Neural cell (in vitro differentiated cells): ENCODE measurements at regions not wholly inside any gene's neighbourhood (a gene's known extent, or its start where the extent isn't known, plus 50 kb on each side); places are given as distances from the start of the nearest gene placed in this dataset.

ENCODE experiments used
- H2AFZ ChIP-seq: fragments of 200-600, 300-800 bp; sonication (generic), shearing (Covaris generic); 2 replicates; pipeline ENCODE4 v1.6.0; 2014; ENCODE audit warnings: low read depth, mild to moderate bottlenecking, antibody characterized with exemption, low read length, moderate library complexity
- H3F3A ChIP-seq: fragments of 200-600 bp; shearing (Covaris generic); 2 replicates; pipeline ENCODE4 v1.6.1; 2016; ENCODE audit warnings: mild to moderate bottlenecking, moderate library complexity, mixed read lengths, antibody characterized with exemption, low read length; ENCODE audit not compliant: insufficient read depth, poor library complexity, severe bottlenecking
- H3K27ac ChIP-seq: fragments of 200-600, 300-800 bp; sonication (generic), shearing (Covaris generic); 2 replicates; pipeline ENCODE4 v1.5.1; 2014; ENCODE audit warnings: mild to moderate bottlenecking, low read length, moderate library complexity
- H3K27me3 ChIP-seq: fragments of 300-800, 200-600 bp; sonication (generic), shearing (Covaris generic); 2 replicates; pipeline ENCODE4 v1.6.0; 2014; ENCODE audit warnings: mild to moderate bottlenecking, low read depth, low read length, moderate library complexity; ENCODE audit not compliant: insufficient read depth
- H3K36me3 ChIP-seq: fragments of 300-800, 200-600 bp; sonication (generic), shearing (Covaris generic); 2 replicates; pipeline ENCODE4 v1.5.1; 2014; ENCODE audit warnings: mild to moderate bottlenecking, antibody characterized with exemption, low read length, moderate library complexity; ENCODE audit not compliant: insufficient read depth
- H3K4me2 ChIP-seq: fragments of 300-800, 200-600 bp; sonication (generic), shearing (Covaris generic); 2 replicates; pipeline ENCODE4 v1.6.0; 2014; ENCODE audit warnings: mild to moderate bottlenecking, low read length
- H3K4me3 ChIP-seq: fragments of 300-800, 200-600 bp; sonication (generic), shearing (Covaris generic); 2 replicates; pipeline ENCODE4 v1.5.1; 2014; ENCODE audit warnings: mild to moderate bottlenecking, low read length, moderate library complexity
- H3K79me2 ChIP-seq: fragments of 200-600 bp; shearing (Covaris generic); replicated peaks from 2 replicates; pipeline ENCODE4 v1.6.0; 2014; ENCODE audit warnings: mild to moderate bottlenecking, low read length, moderate library complexity; ENCODE audit not compliant: insufficient read depth
- H3K9ac ChIP-seq: fragments of 300-800, 200-600 bp; sonication (generic), shearing (Covaris generic); 2 replicates; pipeline ENCODE4 v1.6.1; 2016; ENCODE audit warnings: mild to moderate bottlenecking, low read length, mixed read lengths
- H3K9me2 ChIP-seq: fragments of 200-600 bp; shearing (Covaris generic); 2 replicates; pipeline ENCODE4 v1.6.1; 2016; ENCODE audit warnings: mild to moderate bottlenecking, low read length, mixed read lengths; ENCODE audit not compliant: insufficient read depth
- H3K9me3 ChIP-seq: fragments of 200-600, 300-800 bp; sonication (generic), shearing (Covaris generic); 2 replicates; pipeline ENCODE4 v1.6.1; 2016; ENCODE audit warnings: mild to moderate bottlenecking, mixed run types, low read length, moderate library complexity, mixed read lengths
- H4K20me1 ChIP-seq: fragments of 200-600 bp; shearing (Covaris generic); 2 replicates; pipeline ENCODE4 v1.6.1; 2016; ENCODE audit warnings: mild to moderate bottlenecking, mixed run types; ENCODE audit not compliant: insufficient read depth
- CTCF ChIP-seq: fragments of 450-650 bp; IDR thresholded peaks from 2 replicates; pipeline ENCODE4 v1.5.1; 2014; ENCODE audit warnings: antibody characterized with exemption, mild to moderate bottlenecking, moderate library complexity; ENCODE audit not compliant: poor library complexity, severe bottlenecking
- EP300 ChIP-seq: fragments of 450-650 bp; conservative IDR thresholded peaks from 2 replicates; pipeline ENCODE4 v1.6.1; 2014; ENCODE audit warnings: antibody characterized with exemption, mild to moderate bottlenecking, moderate library complexity; ENCODE audit not compliant: poor library complexity, severe bottlenecking
- EZH2 ChIP-seq: fragments of 200-600, 300-800 bp; shearing (Covaris generic), sonication (generic); IDR thresholded peaks from 2 replicates; pipeline ENCODE4 v1.6.1; 2014; ENCODE audit warnings: antibody characterized with exemption, low read length, borderline replicate concordance, mild to moderate bottlenecking; ENCODE audit not compliant: insufficient read depth, poor library complexity, severe bottlenecking
- MXI1 ChIP-seq: fragments of 450-650 bp; conservative IDR thresholded peaks from 2 replicates; pipeline ENCODE4 v1.6.1; 2014; ENCODE audit warnings: antibody characterized with exemption, mild to moderate bottlenecking; ENCODE audit not compliant: poor library complexity, severe bottlenecking
- POLR2AphosphoS5 ChIP-seq: IDR thresholded peaks from 2 replicates; pipeline ENCODE4 v1.6.1; 2012
- RAD21 ChIP-seq: fragments of 450-650 bp; conservative IDR thresholded peaks from 2 replicates; pipeline ENCODE4 v1.6.1; 2014; ENCODE audit warnings: antibody characterized with exemption, mild to moderate bottlenecking, moderate library complexity
- SMC3 ChIP-seq: fragments of 450-650 bp; conservative IDR thresholded peaks from 2 replicates; pipeline ENCODE4 v1.6.1; 2014; ENCODE audit warnings: antibody characterized with exemption, mild to moderate bottlenecking, moderate library complexity; ENCODE audit not compliant: poor library complexity
- TAF1 ChIP-seq: IDR thresholded peaks from 2 replicates; pipeline ENCODE4 v1.6.1; 2012; ENCODE audit warnings: low read depth
- TF ChIP-seq, protein P1 (sequence below): IDR thresholded peaks from 2 replicates; pipeline ENCODE4 v1.6.1; 2012; ENCODE audit warnings: borderline replicate concordance

DNA sequence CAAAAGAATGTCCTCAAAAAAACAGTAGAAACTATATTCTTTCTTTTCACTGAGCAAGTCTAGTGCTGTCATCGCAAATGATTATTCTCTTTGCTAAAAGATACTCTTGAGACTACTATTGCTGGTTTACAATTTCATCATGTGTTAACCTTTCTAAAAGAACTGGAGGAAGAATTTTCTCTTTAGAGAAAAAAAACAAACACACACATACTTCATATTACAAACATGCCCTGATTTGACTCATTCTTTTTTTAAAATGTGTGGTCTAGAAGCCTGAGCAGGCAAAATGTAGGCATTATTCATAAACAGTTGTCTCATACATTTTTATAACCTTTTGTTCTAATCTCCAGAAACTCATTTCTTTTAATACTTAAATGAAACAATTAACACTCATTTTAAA lies 60.6 kb upstream of the FAT4 start:
- Histone ChIP-seq H3K4me3 (no peak overlapping the region), H2AFZ (no peak overlapping the region), H3K27ac (no peak overlapping the region), H3K9ac (no peak overlapping the region), H4K20me1 (no peaks in the 10 kb centered on the region), H3K9me3 (no peaks in the 10 kb centered on the region), H3K79me2 (no peaks in the 10 kb centered on the region), H3K9me2 (no peaks in the 10 kb centered on the region), H3K4me2 (no peak overlapping the region), H3K27me3 (no peaks in the 10 kb centered on the region), H3K36me3 (no peaks in the 10 kb centered on the region), H3F3A (no peaks in the 10 kb centered on the region)
- TF ChIP-seq TAF1 (no peak), CTCF (no peak), RAD21 (no peak), MXI1 (no peak), EP300 (no peak), SMC3 (no peak), EZH2 (no peak), POLR2AphosphoS5 (no peak)
- TF ChIP-seq, protein P1, sequence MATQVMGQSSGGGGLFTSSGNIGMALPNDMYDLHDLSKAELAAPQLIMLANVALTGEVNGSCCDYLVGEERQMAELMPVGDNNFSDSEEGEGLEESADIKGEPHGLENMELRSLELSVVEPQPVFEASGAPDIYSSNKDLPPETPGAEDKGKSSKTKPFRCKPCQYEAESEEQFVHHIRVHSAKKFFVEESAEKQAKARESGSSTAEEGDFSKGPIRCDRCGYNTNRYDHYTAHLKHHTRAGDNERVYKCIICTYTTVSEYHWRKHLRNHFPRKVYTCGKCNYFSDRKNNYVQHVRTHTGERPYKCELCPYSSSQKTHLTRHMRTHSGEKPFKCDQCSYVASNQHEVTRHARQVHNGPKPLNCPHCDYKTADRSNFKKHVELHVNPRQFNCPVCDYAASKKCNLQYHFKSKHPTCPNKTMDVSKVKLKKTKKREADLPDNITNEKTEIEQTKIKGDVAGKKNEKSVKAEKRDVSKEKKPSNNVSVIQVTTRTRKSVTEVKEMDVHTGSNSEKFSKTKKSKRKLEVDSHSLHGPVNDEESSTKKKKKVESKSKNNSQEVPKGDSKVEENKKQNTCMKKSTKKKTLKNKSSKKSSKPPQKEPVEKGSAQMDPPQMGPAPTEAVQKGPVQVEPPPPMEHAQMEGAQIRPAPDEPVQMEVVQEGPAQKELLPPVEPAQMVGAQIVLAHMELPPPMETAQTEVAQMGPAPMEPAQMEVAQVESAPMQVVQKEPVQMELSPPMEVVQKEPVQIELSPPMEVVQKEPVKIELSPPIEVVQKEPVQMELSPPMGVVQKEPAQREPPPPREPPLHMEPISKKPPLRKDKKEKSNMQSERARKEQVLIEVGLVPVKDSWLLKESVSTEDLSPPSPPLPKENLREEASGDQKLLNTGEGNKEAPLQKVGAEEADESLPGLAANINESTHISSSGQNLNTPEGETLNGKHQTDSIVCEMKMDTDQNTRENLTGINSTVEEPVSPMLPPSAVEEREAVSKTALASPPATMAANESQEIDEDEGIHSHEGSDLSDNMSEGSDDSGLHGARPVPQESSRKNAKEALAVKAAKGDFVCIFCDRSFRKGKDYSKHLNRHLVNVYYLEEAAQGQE, result no peak

- Histone ChIP-seq H3K9me3 (no peaks in the 10 kb centered on the region), H3K79me2 (no peaks in the 10 kb centered on the region), H3K4me2 (no peak overlapping the region), H3F3A (no peaks in the 10 kb centered on the region), H3K27ac (no peak overlapping the region), H3K27me3 (no peaks in the 10 kb centered on the region), H3K36me3 (no peaks in the 10 kb centered on the region), H3K4me3 (no peak overlapping the region), H2AFZ (no peak overlapping the region), H4K20me1 (no peaks in the 10 kb centered on the region), H3K9ac (no peak overlapping the region), H3K9me2 (no peaks in the 10 kb centered on the region)
- TF ChIP-seq TAF1, result no peak
- no peak for TF ChIP-seq EZH2
- no peak for TF ChIP-seq POLR2AphosphoS5
- TF ChIP-seq EP300, result no peak
- peak; percentile 80 for TF ChIP-seq RAD21
- TF ChIP-seq CTCF, result peak; percentile 72
- peak; percentile 77 for TF ChIP-seq SMC3
- no peak for TF ChIP-seq MXI1
Observed at GRCh38 chr4:125244848-125245450, 69.8 kb upstream of the FAT4 start.
